ENCODE measurements at regions not wholly inside any gene's neighbourhood (a gene's known extent, or its start where the extent isn't known, plus 50 kb on each side); places are given as distances from the start of the nearest gene placed in this dataset.
"Not testable (repeated sequence)": the region's sequence is repeated elsewhere in the genome, so short reads cannot be mapped to it uniquely, and the experiment has no call there.

- DNase-seq, result no peak
Observed at GRCh38 chr6:154923199-154923869, 71.8 kb upstream of the TIAM2 start.

- DNase-seq, result no peak
Observed at GRCh38 chr6:154925130-154925529, 70.0 kb upstream of the TIAM2 start.

GRCh38 chr6:154926366-154926765 lies 68.7 kb upstream of the TIAM2 start:
- DNase-seq, result peak; percentile 70

- DNase-seq, result peak; percentile 86
Observed at GRCh38 chr6:154928325-154928922, 66.7 kb upstream of the TIAM2 start.

- no peak for DNase-seq
Observed at GRCh38 chr6:154930451-154930851, 64.7 kb upstream of the TIAM2 start.

- no peak for DNase-seq
Observed at GRCh38 chr6:154931711-154932424, 63.2 kb upstream of the TIAM2 start.

GRCh38 chr6:154932515-154933027 lies 62.5 kb upstream of the TIAM2 start:
- DNase-seq, result peak; percentile 55

- no peak for DNase-seq
Observed at GRCh38 chr6:154933181-154933827, 61.8 kb upstream of the TIAM2 start.

- no peak for DNase-seq
Observed at GRCh38 chr6:154937306-154938220, 57.6 kb upstream of the TIAM2 start.

GRCh38 chr6:154938221-154938580 lies 56.9 kb upstream of the TIAM2 start:
- no peak for DNase-seq

- DNase-seq, result not testable (repeated sequence)
Observed at GRCh38 chr6:154938727-154939285, 56.3 kb upstream of the TIAM2 start.

GRCh38 chr6:154942770-154943169 lies 52.3 kb upstream of the TIAM2 start:
- DNase-seq, result no peak

GRCh38 chr6:154945271-154945890 lies 49.7 kb upstream of the TIAM2 start:
- no peak for DNase-seq
